ENCODE measurements at regions not wholly inside any gene's neighbourhood (a gene's known extent, or its start where the extent isn't known, plus 50 kb on each side); places are given as distances from the start of the nearest gene placed in this dataset.

GRCh38 chr1:4960782-4961475 lies 306.5 kb downstream of the AJAP1 start:
- ATAC-seq (ENCODE audit: poor library complexity) (no peak), DNase-seq (no peak)
- intact Hi-C loops (cut with DNase I), result no loop called here

- intact Hi-C loops (cut with DNase I), result no loop called here
- ATAC-seq (ENCODE audit: poor library complexity) (no peak), DNase-seq (no peak)
These were observed 305.9 kb downstream of the AJAP1 start for GRCh38 chr1:4960336-4960735.

GRCh38 chr1:4959216-4959615 lies 304.8 kb downstream of the AJAP1 start:
- DNase-seq (no peak), ATAC-seq (ENCODE audit: poor library complexity) (no peak)
- intact Hi-C loops (cut with DNase I), result no loop called here

GRCh38 chr1:4957027-4957426 lies 302.6 kb downstream of the AJAP1 start:
- DNase-seq (no peak), ATAC-seq (ENCODE audit: poor library complexity) (no peak)
- intact Hi-C loops (cut with DNase I), result no loop called here

GRCh38 chr1:4954392-4954791 lies 300.0 kb downstream of the AJAP1 start:
- DNase-seq, result no peak
- no peak for ATAC-seq (ENCODE audit: poor library complexity)
- intact Hi-C loops (cut with DNase I), result no loop called here

GRCh38 chr1:4951601-4952000 lies 297.2 kb downstream of the AJAP1 start:
- DNase-seq (no peak), ATAC-seq (ENCODE audit: poor library complexity) (no peak)
- intact Hi-C loops (cut with DNase I), result no loop called here

- ATAC-seq (ENCODE audit: poor library complexity) (no peak), DNase-seq (no peak)
- intact Hi-C loops (cut with DNase I), result no loop called here
These were observed 291.9 kb downstream of the AJAP1 start for GRCh38 chr1:4946343-4946742.

GRCh38 chr1:4944911-4945310 lies 290.5 kb downstream of the AJAP1 start:
- ATAC-seq (ENCODE audit: poor library complexity) (no peak), DNase-seq (no peak)
- intact Hi-C loops (cut with DNase I), result no loop called here

GRCh38 chr1:4944072-4944471 lies 289.7 kb downstream of the AJAP1 start:
- ATAC-seq (ENCODE audit: poor library complexity) (no peak), DNase-seq (no peak)
- intact Hi-C loops (cut with DNase I), result no loop called here

- DNase-seq (no peak), ATAC-seq (ENCODE audit: poor library complexity) (no peak)
- intact Hi-C loops (cut with DNase I), result no loop called here
These were observed 284.9 kb downstream of the AJAP1 start for GRCh38 chr1:4939266-4939665.

- DNase-seq, result no peak
- no peak for ATAC-seq (ENCODE audit: poor library complexity)
- intact Hi-C loops (cut with DNase I), result no loop called here
These were observed 283.6 kb downstream of the AJAP1 start for GRCh38 chr1:4937876-4938534.

- ATAC-seq (ENCODE audit: poor library complexity) (peak; percentile 69), DNase-seq (no peak)
- intact Hi-C loops (cut with DNase I), result no loop called here
These were observed 281.4 kb downstream of the AJAP1 start for GRCh38 chr1:4935807-4936206.

GRCh38 chr1:4933232-4933631 lies 278.8 kb downstream of the AJAP1 start:
- intact Hi-C loops (cut with DNase I), result no loop called here
- ATAC-seq (ENCODE audit: poor library complexity) (no peak), DNase-seq (no peak)

GRCh38 chr1:4932311-4933030 lies 278.1 kb downstream of the AJAP1 start:
- ATAC-seq (ENCODE audit: poor library complexity) (no peak), DNase-seq (no peak)
- intact Hi-C loops (cut with DNase I), result no loop called here

GRCh38 chr1:4931486-4931885 lies 277.1 kb downstream of the AJAP1 start:
- ATAC-seq (ENCODE audit: poor library complexity), result no peak
- no peak for DNase-seq
- intact Hi-C loops (cut with DNase I), result no loop called here

GRCh38 chr1:4928186-4928585 lies 273.8 kb downstream of the AJAP1 start:
- intact Hi-C loops (cut with DNase I), result no loop called here
- no peak for ATAC-seq (ENCODE audit: poor library complexity)
- no peak for DNase-seq

- DNase-seq (no peak), ATAC-seq (ENCODE audit: poor library complexity) (no peak)
- intact Hi-C loops (cut with DNase I), result no loop called here
These were observed 269.9 kb downstream of the AJAP1 start for GRCh38 chr1:4924356-4924755.

GRCh38 chr1:4916610-4917009 lies 262.2 kb downstream of the AJAP1 start:
- no peak for DNase-seq
- intact Hi-C loops (cut with DNase I), result no loop called here

GRCh38 chr1:4915154-4915553 lies 260.7 kb downstream of the AJAP1 start:
- intact Hi-C loops (cut with DNase I), result no loop called here
- no peak for ATAC-seq (ENCODE audit: poor library complexity)
- DNase-seq, result no peak

More at GRCh38 chr1:4916610-4917009, 262.2 kb downstream of the AJAP1 start:
- no peak for ATAC-seq (ENCODE audit: poor library complexity)

- intact Hi-C loops (cut with DNase I), result no loop called here
- ATAC-seq (ENCODE audit: poor library complexity) (no peak), DNase-seq (no peak)
These were observed 254.1 kb downstream of the AJAP1 start for GRCh38 chr1:4908486-4908885.
